Heart right ventricle (tissue), 16 donors: ENCODE measurements at regions not wholly inside any gene's neighbourhood (a gene's known extent, or its start where the extent isn't known, plus 50 kb on each side); places are given as distances from the start of the nearest gene placed in this dataset.

Source experiments
- ATAC-seq, 8 donors: fragments of 200-7000 bp; cut with Tn5 transposase; one replicate each; pipeline ENCODE4 v1.9.1; 2020; ENCODE audit warnings: mild to moderate bottlenecking in 8 of 8, moderate library complexity in 8 of 8, moderate number of reproducible peaks in 1 of 8
- DNase-seq, 2 donors: peaks; one replicate each; pipeline ENCODE4 v3.0.0-alpha.2; 2020
- H3K27ac ChIP-seq, 10 donors: fragments of 200-600 bp; sonication (generic) in 2 of 10; one replicate each; pipeline versions ENCODE4 v1.5.0 to v1.8.0; 2020 to 2022; ENCODE audit warnings: mild to moderate bottlenecking in 3 of 10
- H3K27me3 ChIP-seq, 7 donors: fragments of 200-600 bp; one replicate each; pipeline ENCODE4 v1.8.0; 2021 to 2022; ENCODE audit warnings: mild to moderate bottlenecking in 2 of 7
- H3K36me3 ChIP-seq, 9 donors: fragments of 200-600 bp; sonication (generic) in 1 of 9; one replicate each; pipeline versions ENCODE4 v1.5.0 to v1.8.0; 2020 to 2022; ENCODE audit warnings: mild to moderate bottlenecking in 2 of 9
- H3K4me1 ChIP-seq, 9 donors: fragments of 200-600 bp; sonication (generic) in 1 of 9; one replicate each; pipeline versions ENCODE4 v1.5.0 to v1.8.0; 2020 to 2022; ENCODE audit warnings: mild to moderate bottlenecking in 4 of 9
- H3K4me3 ChIP-seq, 10 donors: fragments of 200-600 bp; sonication (generic) in 2 of 10; one replicate each; pipeline versions ENCODE4 v1.5.0 to v1.8.0; 2020 to 2022; ENCODE audit warnings: mild to moderate bottlenecking in 7 of 10, moderate library complexity in 2 of 10
- H3K9me3 ChIP-seq, 11 donors: fragments of 200-600 bp in 10 of 11; sonication (generic) in 2 of 11; one replicate each; pipeline versions ENCODE4 v1.5.0 to v1.8.0; 2013 to 2022; ENCODE audit warnings: mild to moderate bottlenecking in 2 of 11, control low read depth in 1 of 11, moderate library complexity in 1 of 11
- WGBS, 2 donors: extraction: QIAGEN DNeasy Blood & Tissue Kit; methylation state at CpG; one replicate each; pipeline ENCODE4 v1.1.7; 2013; ENCODE audit warnings: inconsistent platforms in 1 of 2; 5-methylcytosine and 5-hydroxymethylcytosine counted together
- intact Hi-C, 10 donors: fragments of 100-400 bp; cut with DNase I; formaldehyde crosslinking; loops; one replicate each; pipeline versions ENCODE4 v1.11.1 to v1.14.2; 2022
- TF ChIP-seq, protein P1 (sequence below), 9 donors: fragments of 200-600 bp; sonication (generic) in 2 of 9; IDR thresholded peaks; one replicate each; pipeline versions ENCODE4 v1.5.0 to v1.8.0; 2021 to 2022; ENCODE audit warnings: antibody characterized with exemption in 9 of 9, mild to moderate bottlenecking in 5 of 9, moderate library complexity in 1 of 9
- donor health status: Arrhythmogenic right ventricular cardiomyopathy.
- donor health status: ischemic (EF 13 %, LVEDD 7.1; RV severe dilation, severe dysfunction).
- donor health status: healthy with polysubstance abuse.
- donor health status: DM: no; HTN: yes; CAD: no.
- donor health status: DM: no; HTN: no; CAD: no.
- donor health status: ischemic (EF 25% LVEDD 6.9; RV normal size, moderate dysfunction).
- donor health status: ischemic (EF 25% LVEDD 5.7; RV mildly dilated, moderate dysfunction).
- donor health status: healthy.
- donor health status: DM: yes; HTN: yes; CAD: no.
- donor health status: Ischemic cardiomyopathy.
- donor health status: ischemic (EF 35%, LVEDD 5.7; RV mildly dilated, moderate dysfunction).
- donor health status: nonischemic (EF 11% LVEDD 7.7; RV severe dilation, severe dysfunction).
- donor health status: DM: yes; HTN: yes; CAD: no.
- donor health status: PGD.
- donor health status: ischemic (EF 29% LVEDD 5.4; RV normal size, mild dysfunction).
- donor health status: nonischemic (EF 23%, LVEDD 6.1; RV moderate dilation, normal function).

DNA sequence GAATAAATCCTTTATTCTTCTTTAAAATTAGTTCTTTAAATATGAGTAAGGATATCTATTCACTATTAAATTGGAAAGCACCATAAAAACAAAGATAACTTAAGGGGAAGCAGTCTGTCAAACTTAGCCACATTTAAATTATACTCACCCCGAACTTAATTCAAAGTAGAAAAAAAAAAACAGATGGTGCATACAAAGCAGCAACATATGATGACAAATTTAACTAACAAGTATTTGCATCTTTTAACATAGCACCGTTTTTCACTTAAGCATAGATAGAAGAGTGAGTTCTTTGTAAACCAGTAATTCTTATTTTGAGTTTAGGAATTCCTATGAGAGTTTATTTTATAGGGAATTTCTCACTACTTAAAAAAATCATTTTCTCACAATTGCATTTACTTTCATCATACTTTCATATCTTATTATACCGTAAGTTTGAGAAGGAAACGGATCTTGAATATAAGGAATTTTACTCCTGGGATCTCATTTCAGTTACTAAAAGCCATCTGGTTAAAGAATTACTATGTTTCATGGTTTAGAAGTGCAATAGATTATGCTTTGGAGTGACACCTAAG, 828.2 kb upstream of the MAP3K7 start:
- DNase-seq (no peak), ATAC-seq (no peak)
- intact Hi-C loops: no loop called here
- TF ChIP-seq, protein P1, sequence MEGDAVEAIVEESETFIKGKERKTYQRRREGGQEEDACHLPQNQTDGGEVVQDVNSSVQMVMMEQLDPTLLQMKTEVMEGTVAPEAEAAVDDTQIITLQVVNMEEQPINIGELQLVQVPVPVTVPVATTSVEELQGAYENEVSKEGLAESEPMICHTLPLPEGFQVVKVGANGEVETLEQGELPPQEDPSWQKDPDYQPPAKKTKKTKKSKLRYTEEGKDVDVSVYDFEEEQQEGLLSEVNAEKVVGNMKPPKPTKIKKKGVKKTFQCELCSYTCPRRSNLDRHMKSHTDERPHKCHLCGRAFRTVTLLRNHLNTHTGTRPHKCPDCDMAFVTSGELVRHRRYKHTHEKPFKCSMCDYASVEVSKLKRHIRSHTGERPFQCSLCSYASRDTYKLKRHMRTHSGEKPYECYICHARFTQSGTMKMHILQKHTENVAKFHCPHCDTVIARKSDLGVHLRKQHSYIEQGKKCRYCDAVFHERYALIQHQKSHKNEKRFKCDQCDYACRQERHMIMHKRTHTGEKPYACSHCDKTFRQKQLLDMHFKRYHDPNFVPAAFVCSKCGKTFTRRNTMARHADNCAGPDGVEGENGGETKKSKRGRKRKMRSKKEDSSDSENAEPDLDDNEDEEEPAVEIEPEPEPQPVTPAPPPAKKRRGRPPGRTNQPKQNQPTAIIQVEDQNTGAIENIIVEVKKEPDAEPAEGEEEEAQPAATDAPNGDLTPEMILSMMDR (IDR thresholded peaks at IDR 0.05): no peak
- Histone ChIP-seq H3K4me1 (no peaks in the 10 kb centered on the region), H3K9me3 (peaks cover 0 to 33% (median 11%) of the 10 kb centered on the region in 11 donors), H3K27ac (no peak overlapping the region), H3K36me3 (no peaks in the 10 kb centered on the region), H3K4me3 (no peak overlapping the region), H3K27me3 (no peaks in the 10 kb centered on the region)
- 48 to 49% methylated on average over 4 of the region's 4 CpGs for WGBS, 2 donors

DNA sequence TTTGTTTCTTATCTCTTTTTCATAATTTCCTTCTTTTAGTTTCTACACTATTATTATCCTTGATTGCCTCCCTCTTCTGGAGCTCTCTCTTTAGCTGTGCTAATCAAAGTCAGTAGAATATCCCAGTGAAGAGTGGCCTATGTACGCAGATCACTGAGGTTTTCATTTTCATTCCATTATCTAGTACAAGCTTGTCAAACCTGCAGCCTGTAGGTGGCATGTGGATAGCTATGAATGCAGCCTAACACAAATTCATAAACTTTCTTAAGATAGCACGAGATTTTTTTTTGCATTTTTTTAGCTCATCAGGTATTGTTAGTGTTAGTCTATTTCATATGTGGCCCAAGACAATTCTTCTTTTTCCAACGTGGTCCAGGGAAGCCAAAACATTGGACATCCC, 825.7 kb upstream of the MAP3K7 start:
- Histone ChIP-seq H3K36me3 (no peaks in the 10 kb centered on the region), H3K4me3 (no peak overlapping the region), H3K27me3 (no peaks in the 10 kb centered on the region), H3K9me3 (peaks cover 0 to 10% (median 0%) of the 10 kb centered on the region in 11 donors), H3K27ac (no peak overlapping the region), H3K4me1 (no peaks in the 10 kb centered on the region)
- TF ChIP-seq, protein P1 (IDR thresholded peaks at IDR 0.05): no peak
- 75 to 78% methylated on average over 3 of the region's 3 CpGs for WGBS, 2 donors
- intact Hi-C loops: no loop called here
- no peak for DNase-seq
- ATAC-seq: no peak

DNA sequence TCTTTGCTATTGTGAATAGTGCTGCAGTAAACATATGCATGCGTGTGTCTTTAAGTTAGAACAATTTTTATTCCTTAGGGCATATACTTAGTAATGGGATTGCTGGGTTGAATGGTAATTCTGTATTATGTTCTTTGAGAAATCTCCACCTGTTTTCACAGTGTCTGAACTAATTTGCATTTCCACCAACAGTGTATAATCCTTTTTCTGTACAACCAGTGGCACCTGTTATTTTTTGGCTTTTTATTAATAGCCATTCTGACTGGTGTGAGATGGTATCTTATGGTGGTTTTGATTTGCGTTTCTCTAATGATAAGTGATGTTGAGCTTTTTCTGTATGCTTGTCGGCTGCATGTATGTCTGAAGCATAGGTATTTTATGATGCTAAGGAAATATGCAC, 820.8 kb upstream of the MAP3K7 start:
- TF ChIP-seq, protein P1 (IDR thresholded peaks at IDR 0.05): no peak
- no peak overlapping the region for H3K4me3 ChIP-seq
- intact Hi-C loops: no loop called here
- ATAC-seq (no peak), DNase-seq (no peak)
- no peaks in the 10 kb centered on the region for H3K27me3 ChIP-seq
- no peaks in the 10 kb centered on the region for H3K4me1 ChIP-seq
- H3K27ac ChIP-seq: no peak overlapping the region
- H3K36me3 ChIP-seq: no peaks in the 10 kb centered on the region
- peaks cover 0 to 20% (median 0%) of the 10 kb centered on the region in 11 donors for H3K9me3 ChIP-seq
- 82 to 83% methylated on average over 3 of the region's 3 CpGs for WGBS, 2 donors

DNA sequence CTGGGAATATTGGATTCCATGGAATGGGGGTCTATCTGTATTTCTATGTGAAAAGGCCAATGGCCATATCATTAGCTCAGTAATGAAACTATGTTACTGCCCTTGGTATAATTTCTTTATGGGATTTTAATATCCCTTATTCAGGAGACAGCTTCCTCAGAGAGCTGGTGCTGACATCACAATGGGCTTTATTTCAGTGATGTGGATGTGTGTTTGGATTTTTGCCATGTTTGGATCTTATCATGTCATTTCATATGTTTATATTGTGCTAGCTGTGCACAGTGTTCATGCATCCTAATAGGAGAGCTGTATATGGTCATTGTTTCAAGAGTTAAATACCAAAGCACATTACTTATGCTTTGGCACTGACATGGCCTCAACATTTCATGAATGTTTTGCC, 806.1 kb upstream of the MAP3K7 start:
- intact Hi-C loops: no loop called here
- TF ChIP-seq, protein P1 (IDR thresholded peaks at IDR 0.05): no peak
- Histone ChIP-seq H3K9me3 (peaks cover 0 to 38% (median 0%) of the 10 kb centered on the region in 11 donors), H3K4me1 (no peaks in the 10 kb centered on the region), H3K27ac (no peak overlapping the region), H3K36me3 (no peaks in the 10 kb centered on the region), H3K27me3 (no peaks in the 10 kb centered on the region), H3K4me3 (no peak overlapping the region)
- ATAC-seq: no peak
- no peak for DNase-seq
